Skin epidermis (tissue), 12 donors: ENCODE measurements at regions not wholly inside any gene's neighbourhood (a gene's known extent, or its start where the extent isn't known, plus 50 kb on each side); places are given as distances from the start of the nearest gene placed in this dataset.
"Not testable (repeated sequence)": the region's sequence is repeated elsewhere in the genome, so short reads cannot be mapped to it uniquely, and the experiment has no call there.

Experiments used
- H3K27ac ChIP-seq, 21 experiments: fragments of 200-600 bp; sonication (generic) in 11 of 21; one replicate each; pipeline ENCODE4 v1.5.0; 2020; ENCODE audit warnings: mild to moderate bottlenecking in 3 of 21, inconsistent platforms in 2 of 21, moderate library complexity in 2 of 21
- H3K4me3 ChIP-seq, 7 experiments: fragments of 200-600 bp; sonication (generic) in 2 of 7; one replicate each; pipeline ENCODE4 v1.5.0; 2020; ENCODE audit warnings: inconsistent platforms in 2 of 7, mild to moderate bottlenecking in 2 of 7, moderate library complexity in 1 of 7

GRCh38 chr1:60280819-60281218, 207.2 kb upstream of the C1orf87 start:
- no peak overlapping the region for H3K4me3 ChIP-seq
- peak overlapping the region in 3 of 21 experiments; percentile 6 to 22 (median 17) for H3K27ac ChIP-seq

- peak overlapping the region in 2 of 21 experiments; percentile 6 to 17 for H3K27ac ChIP-seq
- no peak overlapping the region for H3K4me3 ChIP-seq
Measured at GRCh38 chr1:60280256-60280655, 206.7 kb upstream of the C1orf87 start.

- no peak overlapping the region for H3K27ac ChIP-seq
- no peak overlapping the region for H3K4me3 ChIP-seq
Measured at GRCh38 chr1:60279798-60280197, 206.2 kb upstream of the C1orf87 start.

- no peak overlapping the region for H3K27ac ChIP-seq
Measured at GRCh38 chr1:60277269-60277668, 203.7 kb upstream of the C1orf87 start.

GRCh38 chr1:60274422-60275290, 201.1 kb upstream of the C1orf87 start:
- H3K27ac ChIP-seq: no peak overlapping the region
- no peak overlapping the region for H3K4me3 ChIP-seq

More at GRCh38 chr1:60277269-60277668, 203.7 kb upstream of the C1orf87 start:
- H3K4me3 ChIP-seq: no peak overlapping the region

- no peak overlapping the region for H3K4me3 ChIP-seq
- H3K27ac ChIP-seq: no peak overlapping the region
Measured at GRCh38 chr1:60273185-60273584, 199.6 kb upstream of the C1orf87 start.

- H3K4me3 ChIP-seq: no peak overlapping the region
Measured at GRCh38 chr1:60271041-60271440, 197.5 kb upstream of the C1orf87 start.

GRCh38 chr1:60268451-60268850, 194.9 kb upstream of the C1orf87 start:
- Histone ChIP-seq H3K4me3 (no peak overlapping the region), H3K27ac (no peak overlapping the region)

More at GRCh38 chr1:60271041-60271440, 197.5 kb upstream of the C1orf87 start:
- no peak overlapping the region for H3K27ac ChIP-seq

GRCh38 chr1:60265560-60266535, 192.3 kb upstream of the C1orf87 start:
- Histone ChIP-seq H3K4me3 (no peak overlapping the region), H3K27ac (no peak overlapping the region)

- H3K27ac ChIP-seq: no peak overlapping the region
Measured at GRCh38 chr1:60262701-60263100, 189.1 kb upstream of the C1orf87 start.

GRCh38 chr1:60257531-60257930, 184.0 kb upstream of the C1orf87 start:
- H3K4me3 ChIP-seq: no peak overlapping the region
- H3K27ac ChIP-seq: no peak overlapping the region

More at GRCh38 chr1:60262701-60263100, 189.1 kb upstream of the C1orf87 start:
- no peak overlapping the region for H3K4me3 ChIP-seq

- Histone ChIP-seq H3K27ac (no peak overlapping the region), H3K4me3 (no peak overlapping the region)
Measured at GRCh38 chr1:60255565-60255964, 182.0 kb upstream of the C1orf87 start.

- no peak overlapping the region for H3K27ac ChIP-seq
- no peak overlapping the region for H3K4me3 ChIP-seq
Measured at GRCh38 chr1:60251426-60251825, 177.9 kb upstream of the C1orf87 start.

GRCh38 chr1:60247467-60247866, 173.9 kb upstream of the C1orf87 start:
- not testable (repeated sequence) for H3K4me3 ChIP-seq, H3K27ac ChIP-seq

- Histone ChIP-seq H3K27ac (no peak overlapping the region), H3K4me3 (no peak overlapping the region)
Measured at GRCh38 chr1:60245324-60245723, 171.8 kb upstream of the C1orf87 start.

- Histone ChIP-seq H3K27ac (no peak overlapping the region), H3K4me3 (no peak overlapping the region)
Measured at GRCh38 chr1:60244906-60245305, 171.3 kb upstream of the C1orf87 start.

- Histone ChIP-seq H3K4me3 (no peak overlapping the region), H3K27ac (no peak overlapping the region)
Measured at GRCh38 chr1:60235275-60235674, 161.7 kb upstream of the C1orf87 start.

- H3K4me3 ChIP-seq: no peak overlapping the region
- no peak overlapping the region for H3K27ac ChIP-seq
Measured at GRCh38 chr1:60234776-60235175, 161.2 kb upstream of the C1orf87 start.

- no peak overlapping the region for H3K27ac ChIP-seq
- H3K4me3 ChIP-seq: no peak overlapping the region
Measured at GRCh38 chr1:60229821-60230220, 156.3 kb upstream of the C1orf87 start.

- Histone ChIP-seq H3K27ac (no peak overlapping the region), H3K4me3 (no peak overlapping the region)
Measured at GRCh38 chr1:60228041-60228491, 154.5 kb upstream of the C1orf87 start.
